OCI-LY3 (cell line): ENCODE measurements at regions not wholly inside any gene's neighbourhood (a gene's known extent, or its start where the extent isn't known, plus 50 kb on each side); places are given as distances from the start of the nearest gene placed in this dataset.

Experiments
- CTCF ChIP-seq: fragments of 200-600, 300-600 bp; sonication (generic); IDR thresholded peaks from 2 replicates; pipeline ENCODE4 v1.5.1; 2014; ENCODE audit warnings: antibody characterized with exemption, low read length, low read depth
- EZH2phosphoT487 ChIP-seq: fragments of 200-600 bp; shearing (Covaris generic); IDR thresholded peaks from 2 replicates; pipeline ENCODE4 v1.6.1; 2018; ENCODE audit warnings: antibody characterized with exemption, mixed run types, low read depth

GRCh38 chr11:123246749-123247495 is 51.9 kb upstream of the CLMP start:
- peak; percentile 95 for TF ChIP-seq CTCF
- TF ChIP-seq EZH2phosphoT487, result no peak
